ENCODE measurements at regions not wholly inside any gene's neighbourhood (a gene's known extent, or its start where the extent isn't known, plus 50 kb on each side); places are given as distances from the start of the nearest gene placed in this dataset.

DNA sequence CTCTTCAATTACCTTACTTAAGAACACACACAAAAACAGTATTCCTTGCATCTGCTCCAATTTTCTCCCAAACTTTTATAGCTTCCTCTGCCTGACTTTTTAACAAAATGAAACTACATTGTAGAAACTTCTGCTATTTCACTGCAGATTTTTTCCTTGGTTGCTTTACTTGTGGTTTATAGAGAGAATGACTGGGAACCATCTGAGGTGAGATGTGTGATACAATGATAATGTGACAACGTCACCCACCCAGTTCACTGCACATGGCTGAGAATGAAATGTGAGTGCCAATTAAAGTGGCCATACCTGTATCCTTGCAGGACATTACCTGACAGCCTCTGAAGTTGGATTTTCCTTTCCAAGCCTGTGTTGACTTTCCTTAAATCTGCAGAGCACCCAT lies 258.4 kb downstream of the CD83 start:
- H4K20me1 ChIP-seq (ENCODE audit: insufficient read depth, poor library complexity, severe bottlenecking), result no peaks in the 10 kb centered on the region
- H3K36me3 ChIP-seq (replicated peaks; ENCODE audit: insufficient read depth, low read depth), result no peaks in the 10 kb centered on the region
- no peak for DNase-seq (ENCODE audit: low spot score)
- H3K27ac ChIP-seq, result no peak overlapping the region
- no peaks in the 10 kb centered on the region for H3K9me2 ChIP-seq (replicated peaks; ENCODE audit: insufficient read depth)
- peaks cover 3% of the 10 kb centered on the region for H3K27me3 ChIP-seq
- peaks cover under 1% of the 10 kb centered on the region for H3K4me1 ChIP-seq (ENCODE audit: insufficient read depth)
- TF ChIP-seq EZH2 (IDR thresholded peaks at IDR 0.05; ENCODE audit: borderline replicate concordance) (no peak), EZH2phosphoT487 (IDR thresholded peaks at IDR 0.05; ENCODE audit: low read depth, severe bottlenecking, unreplicated experiment) (no peak)
- TF ChIP-seq, protein P1, sequence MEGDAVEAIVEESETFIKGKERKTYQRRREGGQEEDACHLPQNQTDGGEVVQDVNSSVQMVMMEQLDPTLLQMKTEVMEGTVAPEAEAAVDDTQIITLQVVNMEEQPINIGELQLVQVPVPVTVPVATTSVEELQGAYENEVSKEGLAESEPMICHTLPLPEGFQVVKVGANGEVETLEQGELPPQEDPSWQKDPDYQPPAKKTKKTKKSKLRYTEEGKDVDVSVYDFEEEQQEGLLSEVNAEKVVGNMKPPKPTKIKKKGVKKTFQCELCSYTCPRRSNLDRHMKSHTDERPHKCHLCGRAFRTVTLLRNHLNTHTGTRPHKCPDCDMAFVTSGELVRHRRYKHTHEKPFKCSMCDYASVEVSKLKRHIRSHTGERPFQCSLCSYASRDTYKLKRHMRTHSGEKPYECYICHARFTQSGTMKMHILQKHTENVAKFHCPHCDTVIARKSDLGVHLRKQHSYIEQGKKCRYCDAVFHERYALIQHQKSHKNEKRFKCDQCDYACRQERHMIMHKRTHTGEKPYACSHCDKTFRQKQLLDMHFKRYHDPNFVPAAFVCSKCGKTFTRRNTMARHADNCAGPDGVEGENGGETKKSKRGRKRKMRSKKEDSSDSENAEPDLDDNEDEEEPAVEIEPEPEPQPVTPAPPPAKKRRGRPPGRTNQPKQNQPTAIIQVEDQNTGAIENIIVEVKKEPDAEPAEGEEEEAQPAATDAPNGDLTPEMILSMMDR (IDR thresholded peaks at IDR 0.05; ENCODE audit: poor library complexity), result no peak
- H3K9me3 ChIP-seq (ENCODE audit: low read depth), result no peaks in the 10 kb centered on the region
- H2AFZ ChIP-seq, result no peak overlapping the region
- no peaks in the 10 kb centered on the region for H3K79me2 ChIP-seq
- 62% methylated on average over 1 of the region's 1 CpG for WGBS (ENCODE audit: low lambda C conversion rate, missing lambda C conversion rate)
- no peak overlapping the region for H3K4me3 ChIP-seq
- H3K4me2 ChIP-seq, result no peak overlapping the region

DNA sequence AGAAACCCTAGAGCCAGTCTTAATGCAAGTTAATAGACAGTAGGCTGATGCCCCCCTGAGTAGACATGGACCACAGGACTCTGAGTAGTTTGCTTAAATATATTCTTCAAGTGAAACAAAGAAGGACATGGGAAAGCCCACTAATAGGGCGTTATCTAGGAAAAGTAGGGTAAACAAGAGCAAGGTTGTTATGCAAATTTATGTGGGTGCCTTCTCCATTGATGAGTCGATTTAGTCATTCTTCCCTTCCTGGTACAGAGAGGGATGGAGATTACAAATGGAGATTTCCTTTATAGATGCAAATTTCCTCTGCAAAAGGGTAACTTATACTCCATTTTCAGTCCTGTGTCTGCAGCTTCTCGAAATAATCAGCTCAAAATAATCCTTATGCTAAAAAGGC lies 262.0 kb downstream of the CD83 start:
- H3K4me1 ChIP-seq (ENCODE audit: insufficient read depth), result peaks cover 6% of the 10 kb centered on the region
- H3K9me3 ChIP-seq (ENCODE audit: low read depth), result no peaks in the 10 kb centered on the region
- TF ChIP-seq EZH2 (IDR thresholded peaks at IDR 0.05; ENCODE audit: borderline replicate concordance) (no peak), EZH2phosphoT487 (IDR thresholded peaks at IDR 0.05; ENCODE audit: low read depth, severe bottlenecking, unreplicated experiment) (no peak)
- no peaks in the 10 kb centered on the region for H3K9me2 ChIP-seq (replicated peaks; ENCODE audit: insufficient read depth)
- no peak overlapping the region for H2AFZ ChIP-seq
- H3K4me3 ChIP-seq, result no peak overlapping the region
- WGBS (ENCODE audit: low lambda C conversion rate, missing lambda C conversion rate), result 56% methylated on average over 3 of the region's 3 CpGs
- no peaks in the 10 kb centered on the region for H3K79me2 ChIP-seq
- peaks cover 21% of the 10 kb centered on the region for H3K27me3 ChIP-seq
- no peaks in the 10 kb centered on the region for H3K36me3 ChIP-seq (replicated peaks; ENCODE audit: insufficient read depth, low read depth)
- DNase-seq (ENCODE audit: low spot score), result no peak
- no peak overlapping the region for H3K4me2 ChIP-seq
- no peak overlapping the region for H3K27ac ChIP-seq
- no peaks in the 10 kb centered on the region for H4K20me1 ChIP-seq (ENCODE audit: insufficient read depth, poor library complexity, severe bottlenecking)

DNA sequence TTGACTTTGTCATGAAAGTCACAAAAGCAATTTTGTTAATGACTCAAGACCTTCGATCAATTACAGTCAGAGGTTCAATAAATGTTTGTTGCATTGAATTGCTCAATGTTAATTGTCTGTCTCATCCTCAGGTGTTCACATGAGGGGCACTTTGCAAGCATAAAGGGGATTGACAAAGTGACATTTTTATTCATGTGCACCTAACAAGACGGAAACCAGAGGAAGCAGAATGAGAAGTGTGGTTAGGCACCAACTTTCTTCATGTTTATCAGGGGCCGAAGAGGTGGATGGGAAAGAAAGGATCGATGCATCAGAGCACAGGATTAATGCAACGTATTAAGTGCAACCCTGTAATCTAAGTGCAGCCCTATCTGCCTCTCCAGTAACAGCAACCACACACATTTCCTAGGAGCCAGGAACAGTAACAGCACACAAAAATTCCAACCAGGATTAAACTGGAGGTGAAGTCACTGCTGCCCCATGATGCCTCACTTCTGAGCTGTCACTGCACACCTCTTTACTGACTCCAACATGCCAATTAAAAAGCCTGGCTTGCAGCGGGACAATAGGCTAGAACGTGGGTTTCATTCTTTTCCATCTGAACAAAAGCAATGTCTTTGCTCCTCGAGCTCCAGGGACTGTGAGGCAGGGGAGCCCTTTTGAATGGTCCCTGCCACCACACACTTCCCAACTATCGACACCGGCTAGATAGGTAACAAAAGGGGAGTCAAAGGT lies 262.7 kb downstream of the CD83 start:
- H3K4me1 ChIP-seq (ENCODE audit: insufficient read depth), result peaks cover 6% of the 10 kb centered on the region
- H3K27ac ChIP-seq, result no peak overlapping the region
- no peak overlapping the region for H2AFZ ChIP-seq
- H3K9me2 ChIP-seq (replicated peaks; ENCODE audit: insufficient read depth), result no peaks in the 10 kb centered on the region
- H3K36me3 ChIP-seq (replicated peaks; ENCODE audit: insufficient read depth, low read depth), result no peaks in the 10 kb centered on the region
- no peaks in the 10 kb centered on the region for H4K20me1 ChIP-seq (ENCODE audit: insufficient read depth, poor library complexity, severe bottlenecking)
- no peaks in the 10 kb centered on the region for H3K79me2 ChIP-seq
- DNase-seq (ENCODE audit: low spot score), result no peak
- peaks cover 21% of the 10 kb centered on the region for H3K27me3 ChIP-seq
- no peaks in the 10 kb centered on the region for H3K9me3 ChIP-seq (ENCODE audit: low read depth)
- H3K4me2 ChIP-seq, result no peak overlapping the region
- WGBS (ENCODE audit: low lambda C conversion rate, missing lambda C conversion rate), result 49% methylated on average over 10 of the region's 10 CpGs
- TF ChIP-seq EZH2 (IDR thresholded peaks at IDR 0.05; ENCODE audit: borderline replicate concordance) (no peak), EZH2phosphoT487 (IDR thresholded peaks at IDR 0.05; ENCODE audit: low read depth, severe bottlenecking, unreplicated experiment) (no peak)
- TF ChIP-seq, protein P1 (IDR thresholded peaks at IDR 0.05; ENCODE audit: poor library complexity), result no peak
- no peak overlapping the region for H3K4me3 ChIP-seq

DNA sequence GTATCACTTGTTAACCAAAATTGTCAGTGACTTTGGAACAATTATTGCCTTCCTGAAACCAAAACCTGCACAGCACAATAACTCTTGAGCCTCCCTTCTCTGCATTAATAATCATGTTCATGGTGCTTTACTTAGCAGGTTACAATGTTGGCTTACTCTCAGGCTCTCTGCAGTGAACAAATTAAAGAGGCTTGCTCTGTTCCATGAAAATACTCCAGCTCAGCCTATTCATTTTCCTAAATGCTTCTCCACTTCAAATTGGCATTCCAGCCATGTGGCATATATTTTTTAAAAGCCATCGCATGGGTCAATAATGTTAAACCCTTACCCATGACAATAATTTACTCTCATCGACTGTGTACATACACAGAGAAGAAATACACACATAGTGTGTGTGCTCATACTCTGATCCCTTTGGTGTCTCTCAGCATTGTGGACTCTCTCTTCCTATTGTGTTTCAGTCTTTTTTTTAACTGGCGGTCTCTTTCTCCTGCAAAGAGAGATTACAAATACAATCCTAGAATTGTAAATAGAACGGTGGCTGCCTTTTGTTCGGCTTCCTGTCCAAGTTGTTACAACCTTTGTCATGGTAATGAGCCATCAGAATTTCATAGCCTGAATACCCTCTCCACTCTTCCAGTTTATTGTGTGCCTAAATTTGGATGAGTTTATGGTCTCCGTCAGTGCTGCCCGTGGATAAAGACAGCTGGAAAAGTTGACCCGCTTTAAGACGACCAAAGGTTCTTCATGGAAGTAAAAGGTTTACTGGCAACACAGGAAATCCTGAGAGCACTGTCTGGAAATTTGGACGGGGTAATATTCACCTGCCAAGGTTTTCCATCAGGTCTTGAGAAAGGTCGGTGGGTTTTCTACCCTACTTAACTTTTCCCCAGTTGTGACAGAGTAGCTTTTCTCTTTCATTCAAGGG lies 263.6 kb downstream of the CD83 start:
- TF ChIP-seq EZH2 (IDR thresholded peaks at IDR 0.05; ENCODE audit: borderline replicate concordance) (no peak), EZH2phosphoT487 (IDR thresholded peaks at IDR 0.05; ENCODE audit: low read depth, severe bottlenecking, unreplicated experiment) (no peak)
- TF ChIP-seq, protein P1 (IDR thresholded peaks at IDR 0.05; ENCODE audit: poor library complexity), result no peak
- Histone ChIP-seq H3K27ac (no peak overlapping the region), H3K4me1 (ENCODE audit: insufficient read depth) (peaks cover 6% of the 10 kb centered on the region), H3K36me3 (replicated peaks; ENCODE audit: insufficient read depth, low read depth) (no peaks in the 10 kb centered on the region), H3K79me2 (no peaks in the 10 kb centered on the region), H3K4me3 (no peak overlapping the region), H3K9me2 (replicated peaks; ENCODE audit: insufficient read depth) (no peaks in the 10 kb centered on the region), H2AFZ (no peak overlapping the region), H3K27me3 (peaks cover 21% of the 10 kb centered on the region), H3K9me3 (ENCODE audit: low read depth) (no peaks in the 10 kb centered on the region), H4K20me1 (ENCODE audit: insufficient read depth, poor library complexity, severe bottlenecking) (no peaks in the 10 kb centered on the region), H3K4me2 (no peak overlapping the region)
- 28% methylated on average over 11 of the region's 11 CpGs for WGBS (ENCODE audit: low lambda C conversion rate, missing lambda C conversion rate)
- no peak for DNase-seq (ENCODE audit: low spot score)
